GM12865 (cell line): ENCODE measurements at regions not wholly inside any gene's neighbourhood (a gene's known extent, or its start where the extent isn't known, plus 50 kb on each side); places are given as distances from the start of the nearest gene placed in this dataset.

ENCODE experiments used
- DNase-seq: peaks from one replicate; pipeline ENCODE4 v3.0.0; 2010; ENCODE audit warnings: low read depth
- H3K4me3 ChIP-seq: 2 replicates; pipeline ENCODE4 v1.5.1; 2011; ENCODE audit warnings: mild to moderate bottlenecking, low read depth, low read length, control low read depth
- TF ChIP-seq, protein P1 (sequence below): IDR thresholded peaks from 2 replicates; pipeline ENCODE4 v1.5.1; 2011; ENCODE audit warnings: low read length, control low read depth, low read depth, inconsistent platforms; ENCODE audit not compliant: insufficient read depth; ENCODE audit errors: missing control alignments

DNA sequence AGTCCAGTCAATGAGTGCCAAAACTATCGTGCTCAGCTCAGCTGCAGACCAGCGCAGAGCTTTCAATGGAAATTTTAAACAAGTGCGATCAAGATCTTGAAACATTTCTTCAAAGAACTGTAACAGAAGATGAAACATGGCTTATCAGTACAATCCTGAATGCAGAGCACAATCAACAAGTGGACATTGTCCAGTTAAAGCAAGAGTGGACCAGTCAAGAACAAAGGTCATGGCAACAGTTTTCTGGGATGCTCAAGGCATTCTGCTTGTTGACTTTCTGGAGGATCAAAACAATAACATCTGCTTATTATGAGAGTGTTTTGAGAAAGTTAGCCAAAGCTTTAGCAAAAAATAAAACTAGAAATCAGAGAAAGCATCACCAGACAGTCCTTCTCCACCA lies 374.2 kb downstream of the SETD4 start:
- H3K4me3 ChIP-seq, result no peak overlapping the region
- TF ChIP-seq, protein P1, sequence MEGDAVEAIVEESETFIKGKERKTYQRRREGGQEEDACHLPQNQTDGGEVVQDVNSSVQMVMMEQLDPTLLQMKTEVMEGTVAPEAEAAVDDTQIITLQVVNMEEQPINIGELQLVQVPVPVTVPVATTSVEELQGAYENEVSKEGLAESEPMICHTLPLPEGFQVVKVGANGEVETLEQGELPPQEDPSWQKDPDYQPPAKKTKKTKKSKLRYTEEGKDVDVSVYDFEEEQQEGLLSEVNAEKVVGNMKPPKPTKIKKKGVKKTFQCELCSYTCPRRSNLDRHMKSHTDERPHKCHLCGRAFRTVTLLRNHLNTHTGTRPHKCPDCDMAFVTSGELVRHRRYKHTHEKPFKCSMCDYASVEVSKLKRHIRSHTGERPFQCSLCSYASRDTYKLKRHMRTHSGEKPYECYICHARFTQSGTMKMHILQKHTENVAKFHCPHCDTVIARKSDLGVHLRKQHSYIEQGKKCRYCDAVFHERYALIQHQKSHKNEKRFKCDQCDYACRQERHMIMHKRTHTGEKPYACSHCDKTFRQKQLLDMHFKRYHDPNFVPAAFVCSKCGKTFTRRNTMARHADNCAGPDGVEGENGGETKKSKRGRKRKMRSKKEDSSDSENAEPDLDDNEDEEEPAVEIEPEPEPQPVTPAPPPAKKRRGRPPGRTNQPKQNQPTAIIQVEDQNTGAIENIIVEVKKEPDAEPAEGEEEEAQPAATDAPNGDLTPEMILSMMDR, result no peak
- DNase-seq, result no peak

DNA sequence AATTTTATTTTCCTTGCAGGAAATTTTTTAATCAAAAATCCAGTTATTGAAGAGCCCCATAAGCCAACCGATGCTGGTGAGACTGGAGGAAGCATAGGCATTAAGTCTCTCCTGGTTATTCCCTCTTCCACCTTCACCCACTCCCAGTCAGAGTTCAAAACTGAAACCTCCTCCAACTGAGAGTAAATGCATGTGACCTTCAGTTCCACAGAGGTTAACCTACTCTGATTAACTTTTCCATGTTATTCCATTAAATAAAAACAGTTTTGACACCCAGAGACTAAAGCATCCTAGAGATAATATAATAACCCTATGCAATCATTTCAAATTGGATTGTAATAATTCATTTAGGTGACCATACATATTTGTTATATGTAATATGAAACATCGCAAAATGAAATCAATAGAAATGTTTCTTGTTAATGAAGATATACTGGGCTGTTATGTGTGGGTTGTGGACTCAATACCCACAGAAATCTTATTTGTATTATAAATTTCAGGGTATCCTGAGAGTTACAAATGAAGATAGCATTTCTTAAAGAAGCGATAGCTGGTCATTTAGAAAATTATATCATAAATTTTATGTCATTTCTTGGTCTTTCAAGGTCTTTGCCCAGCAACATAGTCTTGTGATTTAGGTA lies 376.5 kb downstream of the SETD4 start:
- TF ChIP-seq, protein P1, result no peak
- DNase-seq, result no peak
- H3K4me3 ChIP-seq, result no peak overlapping the region

DNA sequence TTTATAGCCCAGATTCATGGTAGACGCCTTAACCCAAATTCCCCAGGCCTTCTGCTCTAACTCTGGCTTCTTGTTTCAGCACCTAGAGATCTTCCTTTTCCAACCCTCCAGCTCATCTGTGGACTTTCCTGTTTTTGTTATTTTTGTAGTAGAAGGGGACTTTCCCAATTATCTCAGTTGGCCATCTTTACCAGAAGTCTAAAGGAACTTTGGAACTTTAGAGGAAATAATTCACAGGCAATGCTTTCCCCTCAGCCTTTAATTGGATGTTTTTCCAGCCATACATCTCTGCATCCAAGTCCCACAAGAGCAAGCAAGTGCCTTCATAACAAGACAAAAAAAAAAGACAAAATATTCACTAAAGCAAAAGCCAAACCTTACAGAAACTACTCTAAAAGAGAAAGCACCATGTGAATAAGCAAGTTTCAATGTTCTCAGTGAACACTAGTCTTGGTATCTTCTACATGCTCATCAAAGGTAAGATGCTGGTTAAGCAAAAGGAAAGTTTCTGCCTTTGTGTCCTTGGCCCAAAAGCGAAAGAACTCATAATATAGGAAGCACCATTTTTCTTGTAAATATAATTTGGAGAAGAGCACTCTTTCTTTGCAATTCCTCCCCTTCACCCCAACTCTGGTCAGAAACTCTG lies 377.3 kb downstream of the SETD4 start:
- DNase-seq, result peak; percentile 31
- H3K4me3 ChIP-seq, result no peak overlapping the region
- TF ChIP-seq, protein P1, result no peak

DNA sequence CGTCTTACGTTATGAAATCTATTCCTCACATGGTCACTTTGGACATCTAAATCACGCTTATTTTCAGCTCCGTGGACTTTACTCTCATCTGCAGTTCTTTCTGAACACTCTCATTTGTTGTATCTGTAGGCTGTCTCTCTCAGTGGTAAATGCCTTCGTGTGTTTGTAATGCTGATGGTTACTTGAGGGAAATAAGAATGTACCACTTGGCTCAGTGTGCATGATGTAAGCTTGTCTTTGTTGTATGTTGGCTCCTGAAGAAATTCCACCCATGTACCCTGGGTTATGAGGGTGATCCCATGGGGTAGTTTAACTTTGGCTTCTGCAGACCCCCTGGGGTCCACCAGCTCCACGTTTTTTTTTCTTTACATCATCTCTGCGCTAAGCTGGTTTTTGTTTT lies 378.4 kb downstream of the SETD4 start:
- H3K4me3 ChIP-seq, result no peak overlapping the region
- DNase-seq, result no peak
- TF ChIP-seq, protein P1, result no peak

DNA sequence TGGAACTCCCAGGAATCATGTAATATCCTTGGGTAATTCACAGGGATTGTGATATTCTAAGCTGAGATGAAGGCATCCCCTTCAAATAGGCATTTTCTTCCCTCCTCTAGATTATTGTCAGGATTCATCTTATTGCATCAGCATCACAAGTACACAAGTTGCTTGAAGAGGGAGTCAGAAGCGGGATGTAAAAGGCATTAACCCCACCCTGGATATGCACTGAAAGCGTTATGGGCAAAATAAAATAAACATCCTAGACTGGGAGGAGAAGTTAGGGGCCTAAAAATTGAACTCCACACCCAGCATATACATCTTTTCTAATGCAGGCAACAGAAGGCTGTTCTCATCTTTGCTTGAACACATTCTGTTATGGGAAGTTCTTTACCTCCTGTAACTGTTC lies 381.2 kb downstream of the SETD4 start:
- DNase-seq, result no peak
- TF ChIP-seq, protein P1, result no peak
- H3K4me3 ChIP-seq, result no peak overlapping the region

DNA sequence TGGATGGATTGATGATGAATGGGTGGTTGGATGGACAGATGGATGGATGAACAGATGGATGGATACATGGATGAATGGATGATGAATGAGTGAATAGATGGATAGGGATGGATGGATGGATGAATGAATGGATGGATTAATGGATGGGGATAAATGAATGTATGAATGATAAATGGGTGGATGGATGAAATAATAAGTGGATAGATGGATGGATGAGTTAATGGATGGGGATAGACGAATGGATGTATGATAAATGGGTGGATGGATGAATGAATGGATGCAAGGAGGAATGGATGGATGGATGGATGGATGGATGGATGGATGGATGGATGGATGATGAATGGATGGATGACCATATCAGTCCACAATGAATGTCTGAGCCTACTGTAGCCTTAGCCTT lies 381.9 kb downstream of the SETD4 start:
- TF ChIP-seq, protein P1, result no peak
- no peak for DNase-seq
- H3K4me3 ChIP-seq, result no peak overlapping the region
